GM12891 (cell line): ENCODE measurements at regions not wholly inside any gene's neighbourhood (a gene's known extent, or its start where the extent isn't known, plus 50 kb on each side); places are given as distances from the start of the nearest gene placed in this dataset.

Source experiments
- DNase-seq: peaks from one replicate; pipeline ENCODE4 v3.0.0; 2011; ENCODE audit warnings: low spot score; ENCODE audit not compliant: insufficient read length
- FAIRE-seq: peaks from 2 replicates; lab custom pipeline; 2011; peaks lifted over from hg19 to GRCh38; lab: Jason Lieb, UNC
- PAX5 ChIP-seq: IDR thresholded peaks from 2 replicates; pipeline ENCODE4 v1.6.1; 2011; ENCODE audit warnings: low read length, moderate library complexity, mild to moderate bottlenecking; ENCODE audit not compliant: insufficient read depth, severe bottlenecking
- POLR2A ChIP-seq: IDR thresholded peaks from 2 replicates; pipeline ENCODE4 v1.6.1; 2011; ENCODE audit warnings: low read depth, low read length, control low read depth
- POLR2AphosphoS5 ChIP-seq: IDR thresholded peaks from 2 replicates; pipeline ENCODE4 v1.6.1; 2011; ENCODE audit warnings: low read depth, low read length, control low read depth
- POU2F2 ChIP-seq: IDR thresholded peaks from 2 replicates; pipeline ENCODE4 v1.6.1; 2011; ENCODE audit warnings: low read depth, mild to moderate bottlenecking, control low read depth, low read length, moderate library complexity
- SPI1 ChIP-seq: IDR thresholded peaks from 2 replicates; pipeline ENCODE4 v1.6.1; 2011; ENCODE audit warnings: low read depth, low read length, control low read depth
- TAF1 ChIP-seq: IDR thresholded peaks from 2 replicates; pipeline ENCODE4 v1.6.1; 2011; ENCODE audit warnings: low read depth, low read length, control low read depth

DNA sequence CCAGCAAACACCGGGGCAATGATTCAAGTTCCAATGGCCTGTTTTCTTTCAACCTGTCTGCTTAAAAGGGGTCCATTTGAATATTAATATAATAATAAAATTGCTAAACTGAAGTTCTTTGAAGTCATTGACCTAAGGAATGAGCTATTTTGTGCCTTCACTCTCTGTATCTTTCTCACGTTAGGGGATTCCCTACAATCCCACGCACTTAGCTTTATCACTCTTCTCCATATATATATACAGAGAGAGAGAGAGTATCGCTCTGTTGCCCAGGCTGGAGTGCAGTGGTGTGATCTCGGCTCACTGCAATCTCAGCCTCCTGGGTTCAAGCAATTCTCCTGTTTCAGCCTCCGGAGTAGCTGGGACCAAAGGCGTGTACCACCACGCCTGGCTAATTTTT is 83.9 kb upstream of the NWD2 start:
- TF ChIP-seq POLR2A: no peak
- TF ChIP-seq POU2F2: no peak
- no peak for TF ChIP-seq POLR2AphosphoS5
- TF ChIP-seq SPI1: no peak
- TF ChIP-seq PAX5: no peak
- no peak for TF ChIP-seq TAF1
- FAIRE-seq (no peak), DNase-seq (no peak)

DNA sequence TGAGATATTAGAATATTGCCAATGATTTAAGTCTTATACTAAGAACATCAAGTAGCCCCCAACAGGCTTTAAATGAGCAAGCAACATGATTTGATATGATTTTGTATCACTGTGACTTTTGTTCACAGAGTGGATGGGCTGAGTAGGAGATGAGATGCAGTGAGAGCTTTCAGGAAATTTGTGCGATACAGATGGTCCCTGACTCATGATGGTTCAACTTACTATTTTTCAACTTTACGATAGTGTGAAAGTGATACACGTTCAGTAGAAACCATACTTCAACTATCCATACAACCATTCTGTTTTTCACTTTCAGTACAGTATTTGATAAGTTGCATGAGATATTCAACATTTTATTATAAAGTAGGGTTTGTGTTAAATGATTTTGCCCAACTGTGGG is 78.7 kb upstream of the NWD2 start:
- DNase-seq: no peak
- FAIRE-seq: peak; percentile 28
- TF ChIP-seq PAX5 (no peak), POU2F2 (no peak), POLR2AphosphoS5 (no peak), TAF1 (no peak), SPI1 (no peak)

DNA sequence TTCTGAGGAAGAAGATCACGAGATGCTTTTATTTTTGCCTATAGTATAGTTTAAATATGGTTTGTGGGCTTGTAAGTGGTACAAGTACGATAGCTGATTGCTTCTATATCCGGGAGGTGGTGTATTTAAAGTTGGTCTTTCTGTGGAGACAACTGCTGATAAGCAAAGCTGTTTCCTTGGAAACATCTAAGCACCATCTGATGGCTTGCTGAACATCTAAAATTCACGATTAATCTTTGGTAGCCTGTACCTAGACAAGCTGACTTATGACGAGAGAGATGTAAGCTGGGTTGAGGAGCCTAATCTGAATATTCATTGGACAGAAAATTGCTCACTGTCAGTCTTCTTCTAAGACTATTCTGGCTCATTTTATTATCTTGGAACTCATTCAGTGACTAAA is 74.6 kb upstream of the NWD2 start:
- TF ChIP-seq POLR2A: no peak
- no peak for TF ChIP-seq POU2F2
- no peak for TF ChIP-seq PAX5
- FAIRE-seq (no peak), DNase-seq (no peak)

DNA sequence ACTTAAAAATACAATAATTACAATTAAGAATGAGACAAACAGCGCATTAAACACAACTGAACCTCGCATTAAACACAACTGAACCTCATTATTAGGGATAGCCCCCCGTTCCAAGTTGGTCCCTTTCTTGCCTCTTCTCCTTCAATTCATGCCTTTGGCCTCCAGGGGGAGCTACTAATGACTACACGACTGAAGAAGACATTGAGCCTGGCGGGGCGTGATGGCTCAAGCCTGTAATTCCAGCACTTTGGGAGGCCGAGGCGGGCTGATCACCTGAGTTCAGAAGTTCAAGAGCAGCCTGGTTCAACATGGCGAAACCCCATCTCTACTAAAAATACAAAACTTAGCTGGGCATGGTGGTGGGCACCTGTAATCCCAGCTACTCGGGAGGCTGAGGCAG is 56.4 kb upstream of the NWD2 start:
- TF ChIP-seq TAF1 (no peak), POLR2A (no peak), PAX5 (no peak), SPI1 (no peak), POU2F2 (no peak)
- DNase-seq (no peak), FAIRE-seq (no peak)
